Mucosa of rectum (tissue), 2 donors: ENCODE measurements at regions not wholly inside any gene's neighbourhood (a gene's known extent, or its start where the extent isn't known, plus 50 kb on each side); places are given as distances from the start of the nearest gene placed in this dataset.

Experiments used
- H3K27ac ChIP-seq, 2 donors: one replicate each; pipeline ENCODE4 v1.7.0; 2013; ENCODE audit warnings: inconsistent platforms in 2 of 2, low read depth in 2 of 2, low read length in 2 of 2
- H3K27me3 ChIP-seq, 2 donors: one replicate each; pipeline ENCODE4 v1.7.0; 2013; ENCODE audit warnings: low read length in 2 of 2; ENCODE audit not compliant: control insufficient read depth in 2 of 2, insufficient read depth in 2 of 2
- H3K36me3 ChIP-seq, 2 donors: one replicate each; pipeline ENCODE4 v1.7.0; 2013; ENCODE audit warnings: low read length in 2 of 2; ENCODE audit not compliant: control insufficient read depth in 2 of 2, insufficient read depth in 2 of 2
- H3K4me1 ChIP-seq, 2 donors: one replicate each; pipeline ENCODE4 v1.7.0; 2013; ENCODE audit warnings: low read length in 2 of 2, mild to moderate bottlenecking in 1 of 2; ENCODE audit not compliant: control insufficient read depth in 2 of 2, insufficient read depth in 2 of 2
- H3K4me3 ChIP-seq, 2 donors: one replicate each; pipeline ENCODE4 v1.7.0; 2013; ENCODE audit warnings: low read length in 2 of 2
- H3K9ac ChIP-seq, 2 donors: one replicate each; pipeline ENCODE4 v1.7.0; 2013; ENCODE audit warnings: low read length in 2 of 2, low read depth in 1 of 2, mild to moderate bottlenecking in 1 of 2
- H3K9me3 ChIP-seq, 2 donors: one replicate each; pipeline ENCODE4 v1.7.0; 2013; ENCODE audit warnings: low read length in 2 of 2; ENCODE audit not compliant: control insufficient read depth in 2 of 2
- donor health status: healthy.
- donor health status: Normal muscosa, but diverticular disease.

DNA sequence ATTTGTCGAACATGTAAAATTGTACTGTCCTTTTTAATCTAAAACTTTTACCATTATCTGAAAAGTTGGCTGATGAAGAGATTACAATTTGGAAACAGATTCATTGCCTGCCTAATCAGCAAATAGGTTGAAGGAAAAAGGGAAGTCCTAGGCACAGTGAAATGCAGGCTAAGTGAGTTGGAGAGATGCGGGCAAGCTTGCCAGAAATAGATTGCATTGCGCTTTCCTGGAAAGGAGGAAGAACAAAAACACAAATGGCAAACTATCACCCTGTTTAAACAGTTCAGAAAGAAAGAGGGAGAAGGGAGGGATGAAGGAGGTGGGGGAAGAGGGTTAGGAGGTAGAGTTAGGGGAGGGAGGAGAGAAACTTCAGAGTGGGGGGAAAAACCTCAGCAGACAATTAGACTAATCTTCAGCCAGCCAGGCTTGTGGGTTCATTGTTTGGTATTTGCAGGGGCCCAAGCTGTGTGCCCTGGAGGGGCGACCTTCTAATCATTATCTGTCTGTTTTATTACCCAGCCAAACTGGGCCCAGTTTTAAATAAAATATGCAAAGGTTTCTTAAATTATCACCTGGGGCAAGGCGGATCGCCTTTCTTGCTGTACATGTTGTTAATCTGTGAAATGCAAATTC lies 465.2 kb downstream of the TFAP2B start:
- H3K36me3 ChIP-seq, result no peaks in the 10 kb centered on the region
- no peaks in the 10 kb centered on the region for H3K4me1 ChIP-seq
- H3K9me3 ChIP-seq, result no peaks in the 10 kb centered on the region
- H3K27me3 ChIP-seq, result no peaks in the 10 kb centered on the region
- H3K9ac ChIP-seq, result no peak overlapping the region
- H3K4me3 ChIP-seq, result no peak overlapping the region
- no peak overlapping the region for H3K27ac ChIP-seq

DNA sequence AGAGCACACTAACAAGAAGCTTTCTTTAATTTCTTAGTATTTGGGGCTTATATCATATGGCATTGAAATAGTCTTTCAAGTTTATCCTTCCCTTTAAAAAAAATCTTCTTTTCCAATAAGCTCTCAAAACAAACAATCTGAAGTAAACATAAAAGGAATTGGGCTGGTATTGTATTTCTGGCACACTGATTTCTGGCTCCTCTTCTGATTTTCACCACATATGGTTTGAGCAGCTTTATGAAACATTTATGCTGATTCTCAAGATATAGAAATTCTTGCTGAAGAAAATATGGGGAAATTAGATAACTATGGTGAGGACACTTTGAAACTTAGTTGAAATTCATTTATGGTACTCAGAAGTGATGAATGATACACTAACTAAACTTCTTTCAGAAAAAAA lies 467.2 kb downstream of the TFAP2B start:
- no peak overlapping the region for H3K9ac ChIP-seq
- H3K4me1 ChIP-seq, result no peaks in the 10 kb centered on the region
- H3K27ac ChIP-seq, result no peak overlapping the region

DNA sequence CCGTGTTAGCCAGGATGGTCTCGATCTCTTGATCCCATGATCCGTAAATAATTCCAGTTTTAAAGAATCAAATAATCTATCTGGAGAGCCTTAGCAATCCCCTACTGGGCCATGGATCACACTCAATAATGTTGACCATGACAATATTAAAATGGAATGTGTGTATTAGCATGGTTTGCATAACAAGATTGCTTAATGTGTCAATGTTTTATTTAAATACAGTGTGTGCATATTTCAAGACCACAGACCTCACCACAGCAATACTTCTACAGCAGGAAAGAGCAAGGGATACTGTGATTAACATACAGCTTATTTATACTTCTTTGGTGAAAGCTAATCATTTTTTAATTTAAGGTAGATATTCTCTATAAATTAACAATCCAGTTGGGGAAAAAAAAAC lies 470.4 kb downstream of the TFAP2B start:
- no peaks in the 10 kb centered on the region for H3K4me1 ChIP-seq
- H3K9me3 ChIP-seq, result no peaks in the 10 kb centered on the region
- H3K36me3 ChIP-seq, result no peaks in the 10 kb centered on the region
- no peak overlapping the region for H3K27ac ChIP-seq
- H3K9ac ChIP-seq, result no peak overlapping the region
- H3K4me3 ChIP-seq, result no peak overlapping the region
- H3K27me3 ChIP-seq, result no peaks in the 10 kb centered on the region

More for the DNA sequence above, 467.2 kb downstream of the TFAP2B start:
- H3K9me3 ChIP-seq, result no peaks in the 10 kb centered on the region
- H3K36me3 ChIP-seq, result no peaks in the 10 kb centered on the region
- no peak overlapping the region for H3K4me3 ChIP-seq
- no peaks in the 10 kb centered on the region for H3K27me3 ChIP-seq

DNA sequence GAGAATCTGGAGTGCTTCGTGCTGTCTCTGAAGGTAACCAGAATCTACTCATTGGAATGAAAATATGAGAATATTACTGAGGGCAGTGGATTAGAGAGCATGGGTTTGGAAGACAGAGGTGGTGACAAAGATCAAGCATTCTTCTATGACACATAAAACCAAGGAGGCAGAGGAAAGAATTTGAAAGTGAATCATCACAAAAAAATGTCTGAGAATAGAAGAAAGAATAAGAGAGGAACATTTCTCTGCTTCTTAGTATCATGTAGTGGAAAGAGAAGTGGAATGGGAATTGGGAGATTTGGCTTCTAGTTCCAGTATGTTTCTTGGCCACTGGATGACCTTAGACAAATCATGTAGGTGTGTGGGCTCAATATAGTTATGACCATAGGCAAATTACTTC lies 474.0 kb downstream of the TFAP2B start:
- no peaks in the 10 kb centered on the region for H3K36me3 ChIP-seq
- no peaks in the 10 kb centered on the region for H3K9me3 ChIP-seq
- H3K27ac ChIP-seq, result no peak overlapping the region
- no peaks in the 10 kb centered on the region for H3K4me1 ChIP-seq
- H3K4me3 ChIP-seq, result no peak overlapping the region
- no peaks in the 10 kb centered on the region for H3K27me3 ChIP-seq
- no peak overlapping the region for H3K9ac ChIP-seq

DNA sequence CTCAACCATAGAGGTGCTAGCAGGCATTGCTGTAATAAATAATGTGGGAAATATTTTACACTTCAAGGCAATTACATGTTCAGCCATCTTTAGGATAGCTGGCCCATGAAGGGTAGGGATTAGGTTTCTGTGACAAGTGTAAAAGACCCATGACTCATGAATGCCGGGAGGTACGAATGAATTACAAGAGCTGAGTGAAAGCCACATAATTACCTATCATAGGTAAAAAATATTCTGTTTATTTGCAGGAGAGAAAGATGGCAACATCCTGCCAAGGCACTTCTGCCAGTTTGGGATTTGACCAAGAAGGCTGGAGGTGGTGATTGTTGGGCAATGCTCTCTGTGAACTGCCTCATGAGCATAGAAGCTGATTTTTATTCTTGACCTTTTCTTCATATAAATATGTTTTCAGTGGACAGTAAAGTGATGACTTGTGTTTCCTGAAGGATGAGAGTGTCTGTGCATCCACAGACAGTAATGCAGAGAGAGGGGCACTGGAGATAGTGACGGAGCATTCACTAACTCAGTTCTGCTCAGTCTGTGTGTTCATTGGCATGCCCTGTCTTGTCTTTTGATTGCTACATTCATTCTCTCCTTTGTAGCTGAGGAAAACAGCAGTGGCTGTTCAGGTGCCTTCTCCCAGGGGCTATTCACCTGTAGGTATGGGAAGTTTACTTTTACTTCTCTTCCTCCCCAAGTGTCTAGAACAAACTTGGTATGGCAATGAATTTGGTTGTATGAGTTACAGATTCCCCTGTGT lies 481.1 kb downstream of the TFAP2B start:
- Histone ChIP-seq H3K27ac (no peak overlapping the region), H3K4me3 (no peak overlapping the region), H3K9me3 (no peaks in the 10 kb centered on the region), H3K36me3 (no peaks in the 10 kb centered on the region), H3K9ac (no peak overlapping the region), H3K4me1 (no peaks in the 10 kb centered on the region), H3K27me3 (no peaks in the 10 kb centered on the region)

DNA sequence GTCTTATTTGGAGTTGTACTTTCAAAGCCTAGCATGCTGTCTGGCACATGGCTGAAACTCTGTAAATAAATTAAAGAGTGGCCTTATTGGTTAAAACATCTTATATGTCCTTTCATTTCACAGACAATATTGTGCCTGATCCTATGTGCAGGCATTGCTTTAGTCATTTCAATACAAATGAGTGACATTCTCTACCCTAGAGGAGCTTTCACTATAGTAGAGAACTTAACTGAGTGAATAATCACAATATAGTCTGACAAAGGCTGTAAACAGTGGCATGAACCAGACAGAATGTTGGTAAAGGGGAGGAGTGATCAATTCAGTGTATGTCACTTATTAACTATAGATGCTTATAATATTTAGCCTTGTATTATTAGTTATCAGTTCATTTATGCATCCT lies 481.8 kb downstream of the TFAP2B start:
- Histone ChIP-seq H3K4me1 (no peaks in the 10 kb centered on the region), H3K27ac (no peak overlapping the region)

DNA sequence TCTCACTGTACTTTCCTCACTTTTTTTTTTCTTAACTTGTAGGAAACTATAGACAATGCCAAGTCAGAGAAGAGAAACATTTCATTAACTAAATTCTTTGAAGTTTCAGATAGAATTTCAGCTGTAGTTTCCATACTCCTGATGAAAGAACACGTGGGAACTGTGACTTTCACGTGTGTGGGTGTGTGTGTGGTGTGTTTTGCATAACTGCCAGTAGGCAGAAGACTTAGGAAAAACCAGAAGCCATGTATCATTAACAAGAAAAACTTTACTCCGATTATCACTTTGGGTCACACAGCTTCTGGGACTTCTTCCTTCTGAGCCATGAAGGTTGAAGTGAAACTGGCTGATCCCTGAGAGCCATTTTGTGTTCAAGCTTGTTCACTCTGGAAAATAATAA lies 483.3 kb downstream of the TFAP2B start:
- H3K4me3 ChIP-seq, result no peak overlapping the region
- H3K9ac ChIP-seq, result no peak overlapping the region
- H3K36me3 ChIP-seq, result no peaks in the 10 kb centered on the region
- H3K27ac ChIP-seq, result no peak overlapping the region
- no peaks in the 10 kb centered on the region for H3K27me3 ChIP-seq
- H3K9me3 ChIP-seq, result no peaks in the 10 kb centered on the region
- no peaks in the 10 kb centered on the region for H3K4me1 ChIP-seq

More for the DNA sequence above, 481.8 kb downstream of the TFAP2B start:
- Histone ChIP-seq H3K9ac (no peak overlapping the region), H3K9me3 (no peaks in the 10 kb centered on the region), H3K27me3 (no peaks in the 10 kb centered on the region), H3K4me3 (no peak overlapping the region), H3K36me3 (no peaks in the 10 kb centered on the region)

DNA sequence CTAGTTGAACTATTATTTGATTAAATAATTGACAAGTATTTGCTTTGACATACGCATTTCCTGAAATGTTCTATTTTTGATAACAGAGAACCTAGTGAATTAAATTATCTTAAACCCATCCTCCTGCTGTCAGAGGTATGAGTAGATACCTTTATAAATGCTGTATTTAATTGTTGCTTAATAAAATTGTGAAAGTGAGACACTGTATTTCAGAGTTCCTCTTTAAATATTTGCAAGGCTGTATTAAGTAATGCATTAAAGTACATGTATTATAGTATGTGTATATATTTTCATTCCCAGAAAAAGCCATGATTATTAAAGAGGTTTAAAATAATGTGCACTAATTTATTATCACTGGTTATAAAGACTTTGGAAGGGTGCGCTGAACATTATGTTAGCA lies 483.8 kb downstream of the TFAP2B start:
- Histone ChIP-seq H3K9ac (no peak overlapping the region), H3K4me1 (no peaks in the 10 kb centered on the region), H3K36me3 (no peaks in the 10 kb centered on the region), H3K27ac (no peak overlapping the region), H3K4me3 (no peak overlapping the region), H3K9me3 (no peaks in the 10 kb centered on the region), H3K27me3 (no peaks in the 10 kb centered on the region)

DNA sequence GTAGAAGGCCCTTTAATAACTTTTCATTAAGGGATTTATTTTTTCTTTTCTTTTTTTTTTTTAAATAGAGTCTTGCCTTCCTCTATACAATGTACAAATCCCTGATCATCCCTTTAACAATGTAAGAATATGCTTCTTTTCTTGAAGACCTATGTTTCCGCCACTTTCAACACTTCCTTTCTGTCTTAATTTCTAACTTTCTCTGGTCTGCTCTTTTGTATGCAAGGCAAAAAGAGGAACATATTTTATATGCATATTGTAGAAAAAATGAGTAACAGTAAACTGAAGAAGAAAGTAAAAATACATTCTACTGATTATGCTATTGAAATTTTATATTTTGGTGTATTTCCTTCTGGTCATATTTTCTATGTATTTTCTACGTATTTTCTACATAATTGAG lies 484.7 kb downstream of the TFAP2B start:
- H3K4me3 ChIP-seq, result no peak overlapping the region
- no peaks in the 10 kb centered on the region for H3K9me3 ChIP-seq
- H3K27me3 ChIP-seq, result no peaks in the 10 kb centered on the region
- H3K9ac ChIP-seq, result no peak overlapping the region
- H3K36me3 ChIP-seq, result no peaks in the 10 kb centered on the region
- no peaks in the 10 kb centered on the region for H3K4me1 ChIP-seq
- no peak overlapping the region for H3K27ac ChIP-seq

DNA sequence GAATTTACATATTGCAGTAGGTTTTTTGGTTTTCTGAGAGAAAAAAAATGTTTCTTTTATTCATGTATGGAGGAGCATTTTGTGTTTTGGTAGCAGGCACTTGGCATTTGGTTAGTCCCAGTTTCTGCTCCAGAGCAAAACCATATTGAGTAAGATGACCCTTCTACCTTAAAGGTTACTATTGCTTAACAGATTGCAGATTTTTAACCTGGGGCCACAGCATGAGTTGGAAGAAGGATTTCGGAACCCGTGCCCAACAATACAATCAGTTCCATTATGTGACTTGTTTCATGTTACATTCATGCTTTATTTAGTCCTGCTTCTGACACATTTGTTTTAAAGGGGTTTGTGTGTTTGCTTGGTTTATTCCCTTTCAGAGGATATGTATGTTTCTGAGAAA lies 496.3 kb downstream of the TFAP2B start:
- H3K27me3 ChIP-seq, result no peaks in the 10 kb centered on the region
- H3K9ac ChIP-seq, result no peak overlapping the region
- no peaks in the 10 kb centered on the region for H3K36me3 ChIP-seq
- no peaks in the 10 kb centered on the region for H3K9me3 ChIP-seq
- no peaks in the 10 kb centered on the region for H3K4me1 ChIP-seq
- no peak overlapping the region for H3K4me3 ChIP-seq
- no peak overlapping the region for H3K27ac ChIP-seq
